ENCODE measurements at regions not wholly inside any gene's neighbourhood (a gene's known extent, or its start where the extent isn't known, plus 50 kb on each side); places are given as distances from the start of the nearest gene placed in this dataset.

GRCh38 chr12:115817389-115817788 is 460.1 kb downstream of the MED13L start:
- no peak for TF ChIP-seq FOXM1 (IDR thresholded peaks at IDR 0.05; ENCODE audit: borderline replicate concordance, low read depth)
- no peak for TF ChIP-seq CREB1 (IDR thresholded peaks at IDR 0.05; ENCODE audit: low read depth)
- TF ChIP-seq, protein P1, sequence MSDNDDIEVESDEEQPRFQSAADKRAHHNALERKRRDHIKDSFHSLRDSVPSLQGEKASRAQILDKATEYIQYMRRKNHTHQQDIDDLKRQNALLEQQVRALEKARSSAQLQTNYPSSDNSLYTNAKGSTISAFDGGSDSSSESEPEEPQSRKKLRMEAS (IDR thresholded peaks at IDR 0.05) = no peak
- no peak for TF ChIP-seq CEBPB (IDR thresholded peaks at IDR 0.05)
- no peak for TF ChIP-seq YY1 (IDR thresholded peaks at IDR 0.05; ENCODE audit: low read depth)
- no peak for TF ChIP-seq REST (IDR thresholded peaks at IDR 0.05; ENCODE audit: low read depth)
- no peak for TF ChIP-seq TAF1 (IDR thresholded peaks at IDR 0.05; ENCODE audit: low read depth)
- no peak for TF ChIP-seq RAD21 (IDR thresholded peaks at IDR 0.05; ENCODE audit: low read depth)
- TF ChIP-seq EGR1 (IDR thresholded peaks at IDR 0.05) = no peak
- TF ChIP-seq ZBTB7A (IDR thresholded peaks at IDR 0.05; ENCODE audit: low read depth) = no peak
- TF ChIP-seq TCF12 (IDR thresholded peaks at IDR 0.05; ENCODE audit: low read depth) = no peak
- no peak for TF ChIP-seq USF1 (IDR thresholded peaks at IDR 0.05)
- TF ChIP-seq TEAD4 (IDR thresholded peaks at IDR 0.05) = no peak
- TF ChIP-seq EP300 (IDR thresholded peaks at IDR 0.05; ENCODE audit: borderline replicate concordance) = no peak
- no peak for TF ChIP-seq NFIC (IDR thresholded peaks at IDR 0.05)

- TF ChIP-seq USF1 (IDR thresholded peaks at IDR 0.05) = no peak
- no peak for TF ChIP-seq FOXM1 (IDR thresholded peaks at IDR 0.05; ENCODE audit: borderline replicate concordance, low read depth)
- TF ChIP-seq, protein P1 (IDR thresholded peaks at IDR 0.05) = no peak
- TF ChIP-seq EGR1 (IDR thresholded peaks at IDR 0.05) = no peak
- no peak for TF ChIP-seq NFIC (IDR thresholded peaks at IDR 0.05)
- TF ChIP-seq TAF1 (IDR thresholded peaks at IDR 0.05; ENCODE audit: low read depth) = no peak
- no peak for TF ChIP-seq YY1 (IDR thresholded peaks at IDR 0.05; ENCODE audit: low read depth)
- TF ChIP-seq REST (IDR thresholded peaks at IDR 0.05; ENCODE audit: low read depth) = no peak
- no peak for TF ChIP-seq CREB1 (IDR thresholded peaks at IDR 0.05; ENCODE audit: low read depth)
- TF ChIP-seq RAD21 (IDR thresholded peaks at IDR 0.05; ENCODE audit: low read depth) = no peak
- no peak for TF ChIP-seq EP300 (IDR thresholded peaks at IDR 0.05; ENCODE audit: borderline replicate concordance)
- TF ChIP-seq TEAD4 (IDR thresholded peaks at IDR 0.05) = no peak
- TF ChIP-seq ZBTB7A (IDR thresholded peaks at IDR 0.05; ENCODE audit: low read depth) = no peak
- no peak for TF ChIP-seq TCF12 (IDR thresholded peaks at IDR 0.05; ENCODE audit: low read depth)
- TF ChIP-seq CEBPB (IDR thresholded peaks at IDR 0.05) = no peak
Measured at GRCh38 chr12:115815924-115816323, 461.6 kb downstream of the MED13L start.

DNA sequence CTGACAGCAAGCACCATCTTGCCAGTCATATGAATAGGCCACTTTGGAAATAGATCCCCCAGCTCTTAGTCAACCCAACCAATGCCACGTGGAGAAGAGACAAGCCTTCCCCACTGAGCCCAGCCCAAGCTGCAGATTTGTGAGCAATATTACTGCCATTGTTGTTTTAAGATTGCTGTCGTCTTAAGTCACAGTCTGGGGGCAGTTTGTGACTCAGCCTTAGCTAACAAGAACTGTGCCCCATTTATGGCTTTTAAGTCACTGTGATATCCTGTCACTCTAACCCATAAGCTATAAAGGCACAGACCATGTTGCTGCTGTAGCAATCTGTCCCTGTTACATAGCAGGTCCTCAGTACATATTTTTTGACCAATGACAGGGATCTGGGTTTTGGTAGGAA is 464.2 kb downstream of the MED13L start:
- TF ChIP-seq RAD21 (IDR thresholded peaks at IDR 0.05; ENCODE audit: low read depth) (no peak), NFIC (IDR thresholded peaks at IDR 0.05) (no peak), TEAD4 (IDR thresholded peaks at IDR 0.05) (no peak), CREB1 (IDR thresholded peaks at IDR 0.05; ENCODE audit: low read depth) (no peak), TAF1 (IDR thresholded peaks at IDR 0.05; ENCODE audit: low read depth) (no peak), TCF12 (IDR thresholded peaks at IDR 0.05; ENCODE audit: low read depth) (no peak), YY1 (IDR thresholded peaks at IDR 0.05; ENCODE audit: low read depth) (no peak), ZBTB7A (IDR thresholded peaks at IDR 0.05; ENCODE audit: low read depth) (no peak), FOXM1 (IDR thresholded peaks at IDR 0.05; ENCODE audit: borderline replicate concordance, low read depth) (no peak), REST (IDR thresholded peaks at IDR 0.05; ENCODE audit: low read depth) (no peak), EP300 (IDR thresholded peaks at IDR 0.05; ENCODE audit: borderline replicate concordance) (no peak), EGR1 (IDR thresholded peaks at IDR 0.05) (no peak), CEBPB (IDR thresholded peaks at IDR 0.05) (no peak), USF1 (IDR thresholded peaks at IDR 0.05) (no peak)
- TF ChIP-seq, protein P1 (IDR thresholded peaks at IDR 0.05) = no peak
